Adrenal gland (tissue), 9 donors: ENCODE measurements at regions not wholly inside any gene's neighbourhood (a gene's known extent, or its start where the extent isn't known, plus 50 kb on each side); places are given as distances from the start of the nearest gene placed in this dataset.

Experiments used
- DNase-seq, 7 donors: peaks; one replicate each; pipeline ENCODE4 v3.0.0-alpha.2; 2019 to 2020
- H3K27ac ChIP-seq, 5 donors: fragments of 200-600 bp; sonication (generic) in 4 of 5; 1 replicate in 3 of 5; 2 replicates in 2 of 5; pipeline versions ENCODE4 v1.5.1 to v1.8.0; 2016 to 2020; ENCODE audit warnings: mild to moderate bottlenecking in 1 of 5
- H3K27me3 ChIP-seq: fragments of 200-600 bp; 2 replicates; pipeline ENCODE4 v1.8.0; 2021
- H3K36me3 ChIP-seq, 2 donors: fragments of 200-600 bp; replicated peaks in 1 of 2; 1 replicate in 1 of 2; 2 replicates in 1 of 2; pipeline versions ENCODE4 v1.5.1 to v1.8.0; 2018 to 2022
- H3K4me1 ChIP-seq, 2 donors: fragments of 200-600 bp; replicated peaks in 1 of 2; 1 replicate in 1 of 2; 2 replicates in 1 of 2; pipeline versions ENCODE4 v1.5.1 to v1.8.0; 2018 to 2021
- H3K4me3 ChIP-seq, 4 donors: fragments of 200-600 bp; sonication (generic) in 3 of 4; one replicate each; pipeline ENCODE4 v1.5.1; 2016 to 2018
- H3K9me3 ChIP-seq, 3 donors: fragments of 200-600 bp; sonication (generic) in 1 of 3; replicated peaks in 1 of 3; 1 replicate in 2 of 3; 2 replicates in 1 of 3; pipeline versions ENCODE4 v1.5.1 to v1.8.0; 2016 to 2021
- CTCF ChIP-seq, 6 experiments: fragments of 450-650 bp in 4 of 6; fragments of 200-600 bp in 2 of 6; sonication (generic) in 1 of 6; IDR thresholded peaks; 1 replicate in 5 of 6; 2 replicates in 1 of 6; pipeline versions ENCODE4 v1.5.1 to v1.8.0; 2016 to 2021; ENCODE audit warnings: antibody characterized with exemption in 6 of 6, mild to moderate bottlenecking in 2 of 6, moderate library complexity in 1 of 6
- POLR2A ChIP-seq, 2 donors: fragments of 450-650 bp; IDR thresholded peaks; one replicate each; pipeline ENCODE4 v1.6.1; 2017; ENCODE audit warnings: antibody characterized with exemption in 2 of 2, mild to moderate bottlenecking in 2 of 2, moderate library complexity in 1 of 2
- WGBS, 4 donors: extraction: QIAGEN DNeasy Blood & Tissue Kit in 2 of 4; methylation state at CpG; one replicate each; pipeline versions ENCODE4 v1.1.5 to v1.1.7; 2013 to 2017; 5-methylcytosine and 5-hydroxymethylcytosine counted together
- intact Hi-C, 2 donors: fragments of 100-400 bp; cut with DNase I; formaldehyde crosslinking; loops; one replicate each; pipeline versions ENCODE4 v1.14.1 to v1.15.0; 2022 to 2023
- donor health status: healthy with polysubstance abuse.
- donor health status: Bipolar disorder and iron deficiency.
- donor health status: DM: yes; HTN: yes; CAD: no.
- donor health status: DM: no; HTN: no; CAD: no.
- donor health status: DM: no; HTN: no; CAD: no.

GRCh38 chr5:170440771-170441392 is 51.7 kb upstream of the KCNMB1 start:
- Histone ChIP-seq H3K27me3 (no peaks in the 10 kb centered on the region), H3K9me3 (no peaks in the 10 kb centered on the region), H3K4me1 (no peaks in the 10 kb centered on the region), H3K4me3 (no peak overlapping the region), H3K36me3 (no peaks in the 10 kb centered on the region), H3K27ac (no peak overlapping the region)
- no peak for TF ChIP-seq CTCF (IDR thresholded peaks at IDR 0.05)
- no peak for TF ChIP-seq POLR2A (IDR thresholded peaks at IDR 0.05)
- WGBS, 4 donors = 85 to 91% (median 88%) methylated on average over 8 to 9 of the region's 9 CpGs
- DNase-seq = no peak
- intact Hi-C loops = no loop called here

- intact Hi-C loops = loop anchor here in 1 of 2 donors (5.0 kb wide), 1 partner anchor 182 kb away; no protein-coding TSS in a partner anchor
- no peak overlapping the region for H3K27ac ChIP-seq
- H3K9me3 ChIP-seq = no peaks in the 10 kb centered on the region
- no peaks in the 10 kb centered on the region for H3K36me3 ChIP-seq
- H3K4me1 ChIP-seq = no peaks in the 10 kb centered on the region
- TF ChIP-seq CTCF (IDR thresholded peaks at IDR 0.05) = no peak
- TF ChIP-seq POLR2A (IDR thresholded peaks at IDR 0.05) = no peak
- no peaks in the 10 kb centered on the region for H3K27me3 ChIP-seq
- 93 to 98% (median 95%) methylated on average over 8 of the region's 8 CpGs for WGBS, 4 donors
- H3K4me3 ChIP-seq = no peak overlapping the region
- DNase-seq = no peak
Measured at GRCh38 chr5:170439944-170440269, 50.7 kb upstream of the KCNMB1 start.

GRCh38 chr5:170439223-170439943 is 50.2 kb upstream of the KCNMB1 start:
- intact Hi-C loops = loop anchor here in 1 of 2 donors (5.0 kb wide), 1 partner anchor 183 kb away; no protein-coding TSS in a partner anchor

More at GRCh38 chr5:170439223-170439943, 50.2 kb upstream of the KCNMB1 start:
- Histone ChIP-seq H3K9me3 (no peaks in the 10 kb centered on the region), H3K27ac (no peak overlapping the region), H3K27me3 (no peaks in the 10 kb centered on the region), H3K36me3 (no peaks in the 10 kb centered on the region), H3K4me3 (no peak overlapping the region), H3K4me1 (no peaks in the 10 kb centered on the region)
- TF ChIP-seq CTCF (IDR thresholded peaks at IDR 0.05) (no peak), POLR2A (IDR thresholded peaks at IDR 0.05) (no peak)
- DNase-seq = peak in 1 of 7 donors; percentile 29
- 79 to 92% (median 88%) methylated on average over 2 to 15 of the region's 15 CpGs for WGBS, 4 donors
